GM12865 (cell line): ENCODE measurements at regions not wholly inside any gene's neighbourhood (a gene's known extent, or its start where the extent isn't known, plus 50 kb on each side); places are given as distances from the start of the nearest gene placed in this dataset.

Source experiments
- DNase-seq: peaks from one replicate; pipeline ENCODE4 v3.0.0; 2010; ENCODE audit warnings: low read depth
- H3K4me3 ChIP-seq: 2 replicates; pipeline ENCODE4 v1.5.1; 2011; ENCODE audit warnings: mild to moderate bottlenecking, low read depth, low read length, control low read depth
- CTCF ChIP-seq: IDR thresholded peaks from 2 replicates; pipeline ENCODE4 v1.5.1; 2011; ENCODE audit warnings: low read length, control low read depth, low read depth, inconsistent platforms; ENCODE audit not compliant: insufficient read depth; ENCODE audit errors: missing control alignments

DNA sequence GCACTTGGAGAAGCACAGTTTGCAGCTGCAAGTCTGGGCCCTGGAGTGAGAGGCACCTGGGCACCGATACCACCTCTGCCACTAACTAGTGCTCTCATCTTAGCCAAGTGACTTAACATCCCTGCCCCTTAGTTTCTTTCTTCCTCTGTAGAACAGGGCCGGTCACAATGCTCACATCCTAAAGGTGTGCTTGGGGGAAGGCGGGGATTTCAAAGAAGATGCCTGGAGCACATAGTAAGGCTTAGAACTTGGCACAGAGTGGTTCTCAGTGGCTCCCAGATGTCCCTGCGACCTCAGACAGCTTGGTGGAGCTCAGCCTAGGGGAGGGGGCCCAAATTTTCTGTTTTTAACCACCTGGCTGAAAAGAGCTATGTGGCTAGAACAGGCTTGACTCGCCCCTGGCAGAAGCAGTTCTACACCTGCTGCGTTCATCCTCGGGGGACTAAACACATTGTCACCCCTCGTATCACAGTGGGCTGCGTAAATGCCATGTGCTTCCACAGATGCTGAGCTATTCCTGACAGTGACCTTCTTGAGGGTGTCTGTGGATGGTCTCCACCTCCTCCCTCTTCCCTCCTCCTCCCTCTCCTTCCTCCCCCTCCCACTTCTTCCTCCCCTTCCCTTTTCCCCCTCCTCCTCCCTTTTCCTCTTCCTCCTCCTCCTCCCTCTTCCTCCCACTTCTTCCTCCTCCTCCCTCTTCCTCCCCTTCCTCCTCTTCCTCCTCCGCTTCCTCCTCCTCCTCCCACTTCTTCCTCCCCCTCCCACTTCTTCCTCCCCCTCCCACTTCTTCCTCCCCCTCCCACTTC is 112.1 kb downstream of the PHETA1 start:
- DNase-seq = no peak
- H3K4me3 ChIP-seq = no peak overlapping the region
- no peak for TF ChIP-seq CTCF

GRCh38 chr12:111255261-111255660 is 113.6 kb downstream of the PHETA1 start:
- DNase-seq = no peak
- TF ChIP-seq CTCF = no peak
- H3K4me3 ChIP-seq = no peak overlapping the region

- no peak for TF ChIP-seq CTCF
- DNase-seq = no peak
Measured at GRCh38 chr12:111254106-111254505, 114.8 kb downstream of the PHETA1 start.

GRCh38 chr12:111253213-111253612 is 115.7 kb downstream of the PHETA1 start:
- no peak overlapping the region for H3K4me3 ChIP-seq
- DNase-seq = no peak
- no peak for TF ChIP-seq CTCF

More at GRCh38 chr12:111254106-111254505, 114.8 kb downstream of the PHETA1 start:
- H3K4me3 ChIP-seq = no peak overlapping the region

DNA sequence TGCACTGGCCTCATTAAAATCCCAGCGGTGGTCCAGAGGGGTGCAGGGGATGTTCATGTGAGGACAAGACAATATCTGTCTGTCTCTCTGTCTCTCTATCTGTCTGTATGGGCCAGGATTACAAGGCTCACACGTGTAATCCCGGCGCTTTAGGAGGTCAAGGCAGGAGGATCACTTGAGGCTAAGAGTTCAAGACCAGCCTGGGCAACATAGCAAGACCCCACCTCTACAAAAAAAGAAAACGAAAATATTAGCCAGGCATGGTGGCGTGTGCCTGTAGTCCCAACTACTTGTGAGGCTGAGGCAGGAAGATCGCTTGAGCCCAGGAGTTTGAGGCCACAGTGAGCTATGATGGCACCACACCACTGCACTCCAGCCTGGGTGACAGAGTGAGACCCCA is 117.1 kb downstream of the PHETA1 start:
- no peak overlapping the region for H3K4me3 ChIP-seq
- no peak for DNase-seq
- no peak for TF ChIP-seq CTCF

- TF ChIP-seq CTCF = no peak
- DNase-seq = no peak
- no peak overlapping the region for H3K4me3 ChIP-seq
Measured at GRCh38 chr12:111251058-111251730, 117.7 kb downstream of the PHETA1 start.
